ENCODE measurements at regions not wholly inside any gene's neighbourhood (a gene's known extent, or its start where the extent isn't known, plus 50 kb on each side); places are given as distances from the start of the nearest gene placed in this dataset.
"Not testable (repeated sequence)": the region's sequence is repeated elsewhere in the genome, so short reads cannot be mapped to it uniquely, and the experiment has no call there.

DNA sequence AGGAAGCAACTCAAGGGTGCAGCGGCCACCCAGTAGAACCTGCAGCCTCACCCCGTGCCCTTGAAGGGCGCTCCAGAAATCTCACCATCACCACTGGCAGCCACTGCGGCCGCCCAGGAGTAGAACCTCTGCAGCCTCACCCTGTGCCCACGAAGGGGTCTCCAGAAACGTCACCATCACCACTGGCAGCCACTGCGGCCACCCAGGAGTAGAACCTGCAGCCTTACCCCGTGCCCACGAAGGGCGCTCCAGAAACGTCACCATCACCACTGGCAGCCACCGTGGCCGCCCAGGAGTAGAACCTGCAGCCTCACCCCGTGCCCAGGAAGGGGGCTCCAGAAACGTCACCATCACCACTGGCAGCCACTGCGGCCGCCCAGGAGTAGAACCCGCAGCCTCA lies 336.0 kb downstream of the TEX29 start:
- DNase-seq: no peak

DNA sequence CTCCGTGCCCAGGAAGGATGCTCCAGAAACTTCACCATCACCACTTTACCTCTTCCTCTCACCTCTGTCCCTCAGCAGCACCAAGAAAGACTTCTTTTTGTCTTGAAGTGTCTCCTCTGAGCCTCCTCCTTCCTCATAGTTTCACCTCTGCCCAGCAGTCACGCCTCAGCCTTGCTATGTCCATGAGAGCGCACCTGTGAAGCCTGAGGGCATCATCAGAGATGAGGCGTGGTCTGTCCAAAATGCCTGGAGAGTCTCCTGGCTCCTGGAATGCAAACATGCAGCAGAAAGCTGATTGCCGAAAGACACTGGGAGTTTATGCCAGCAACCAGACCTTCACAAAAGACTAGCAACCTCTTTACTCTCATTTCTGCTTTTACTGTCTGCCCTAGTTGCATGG lies 336.6 kb downstream of the TEX29 start:
- no peak for DNase-seq

DNA sequence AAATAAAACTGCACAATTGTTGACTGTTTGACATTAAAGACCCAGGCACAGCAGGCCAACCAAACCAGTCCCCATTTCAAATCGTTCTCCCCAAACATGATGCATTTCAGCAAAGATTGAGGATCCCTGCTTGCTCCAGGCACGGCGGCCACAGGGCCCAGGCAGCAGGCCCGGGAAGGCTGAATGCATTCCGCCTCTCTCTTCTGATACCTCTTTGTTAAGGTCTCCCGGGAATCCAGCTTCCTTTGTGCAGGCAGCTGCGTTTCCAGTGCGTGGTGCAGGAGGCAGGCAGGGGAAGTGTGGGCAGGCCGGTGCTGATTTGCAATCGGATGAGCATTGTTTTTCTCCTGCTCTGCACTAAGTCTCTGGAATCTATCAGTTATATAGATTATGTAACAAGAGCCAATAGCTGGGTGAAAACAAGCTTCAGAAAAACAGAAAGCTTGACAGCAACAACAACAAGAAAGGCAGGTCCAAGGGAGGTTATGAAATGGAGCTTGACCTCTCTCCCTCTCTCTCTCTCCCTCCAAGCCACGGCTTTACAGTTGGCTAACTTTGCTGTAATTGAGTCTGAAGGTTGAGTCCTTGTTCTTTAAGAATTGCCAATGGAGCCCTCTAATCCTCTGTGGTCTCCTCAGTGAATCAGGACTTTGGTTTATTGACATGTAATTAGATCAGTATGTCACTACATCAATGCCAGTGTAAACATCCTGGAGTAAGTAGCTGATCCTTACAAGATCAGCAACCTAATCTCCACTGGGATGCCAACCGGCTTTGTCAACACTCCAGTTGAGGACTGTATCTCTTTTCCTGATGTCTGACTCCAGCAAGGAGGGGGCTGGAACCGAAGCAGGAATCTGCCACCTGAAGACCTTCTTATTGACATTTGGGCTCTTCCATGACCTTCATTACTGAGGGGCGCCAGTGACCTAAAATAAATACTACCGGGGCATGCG lies 338.0 kb downstream of the TEX29 start:
- no peak for DNase-seq

DNA sequence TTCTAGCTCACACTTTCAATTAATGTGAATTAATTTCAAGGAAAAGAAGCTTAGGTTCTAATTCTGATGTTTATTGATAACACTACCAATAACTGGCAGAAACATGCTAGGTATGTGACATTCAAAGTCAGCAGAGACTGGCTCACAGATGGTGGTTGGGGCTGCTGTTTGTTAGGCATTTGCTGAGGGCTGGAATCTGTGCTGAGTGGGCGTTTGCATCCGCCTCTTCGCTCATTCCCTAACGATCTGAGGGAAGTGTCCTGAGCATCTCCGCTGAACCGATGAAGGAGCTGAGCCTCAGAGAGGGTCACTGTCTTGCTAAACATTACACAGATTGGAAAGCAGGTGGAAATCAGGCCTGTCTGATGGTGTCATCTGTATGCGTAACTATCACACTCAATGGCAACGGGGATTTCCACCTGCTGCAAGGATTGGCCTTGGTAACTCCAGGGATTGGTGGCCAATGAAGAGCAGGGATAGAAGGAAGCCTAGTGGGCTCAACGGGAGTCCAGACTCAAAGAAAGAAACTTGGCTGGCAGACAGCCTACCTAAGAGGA lies 338.9 kb downstream of the TEX29 start:
- no peak for DNase-seq

DNA sequence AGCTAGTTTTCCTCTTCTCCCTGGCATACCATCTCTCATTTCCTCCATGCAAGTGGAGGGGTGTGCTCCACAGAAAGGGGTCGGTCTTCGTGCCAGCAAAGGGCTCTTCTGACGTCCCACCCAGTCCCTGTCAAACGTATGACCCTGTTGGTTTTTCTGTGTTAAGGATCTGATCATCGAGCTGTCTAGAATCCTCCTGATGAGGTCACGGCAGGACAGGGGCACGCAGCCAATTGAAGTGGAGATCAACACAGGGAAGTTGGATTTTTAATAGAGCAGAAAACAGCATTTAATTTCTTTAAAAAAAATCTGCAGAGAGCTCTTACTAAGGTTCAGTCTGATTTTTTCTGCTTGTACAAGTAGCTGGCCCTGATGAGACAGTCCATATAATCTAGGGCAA lies 339.4 kb downstream of the TEX29 start:
- DNase-seq: no peak

DNA sequence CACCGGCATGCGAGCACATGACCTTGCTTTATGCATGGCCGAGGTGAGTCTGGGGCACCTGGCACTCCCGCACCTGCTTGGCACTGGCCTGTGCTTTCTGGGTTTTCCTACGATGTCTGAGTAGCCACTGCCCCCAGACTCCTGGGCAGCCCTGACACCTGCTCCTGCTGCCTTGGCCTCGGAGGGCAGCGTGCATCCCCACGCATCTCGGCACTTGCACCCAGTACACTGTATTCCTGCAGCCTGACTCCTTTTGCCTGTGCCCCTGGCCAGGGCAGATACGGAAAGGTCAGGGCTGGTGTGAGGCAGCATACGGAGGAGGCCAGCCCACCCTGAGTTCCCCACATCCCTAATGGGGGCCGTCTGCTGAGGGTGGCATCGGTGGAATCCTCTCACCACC lies 340.6 kb downstream of the TEX29 start:
- DNase-seq: no peak

DNA sequence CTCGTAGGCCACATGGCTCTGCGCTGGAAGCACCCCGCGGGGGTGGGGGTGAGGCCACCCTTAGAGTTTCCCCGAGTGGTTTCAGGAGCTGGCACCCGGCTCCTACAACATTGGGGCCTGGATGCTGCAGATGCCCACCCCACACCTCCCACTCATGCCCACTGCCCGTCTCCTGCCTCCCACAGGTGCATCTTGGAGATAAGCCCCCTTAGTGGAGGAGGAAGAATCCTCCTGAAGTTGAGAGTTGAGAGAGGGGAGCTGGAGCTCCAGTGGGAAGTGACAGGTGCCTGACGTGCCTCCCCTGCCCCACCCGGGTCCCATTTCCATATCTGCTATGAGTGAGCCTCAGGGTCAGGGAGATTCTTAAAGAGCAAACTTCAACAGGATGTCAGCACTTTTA lies 341.3 kb downstream of the TEX29 start:
- no peak for DNase-seq

DNA sequence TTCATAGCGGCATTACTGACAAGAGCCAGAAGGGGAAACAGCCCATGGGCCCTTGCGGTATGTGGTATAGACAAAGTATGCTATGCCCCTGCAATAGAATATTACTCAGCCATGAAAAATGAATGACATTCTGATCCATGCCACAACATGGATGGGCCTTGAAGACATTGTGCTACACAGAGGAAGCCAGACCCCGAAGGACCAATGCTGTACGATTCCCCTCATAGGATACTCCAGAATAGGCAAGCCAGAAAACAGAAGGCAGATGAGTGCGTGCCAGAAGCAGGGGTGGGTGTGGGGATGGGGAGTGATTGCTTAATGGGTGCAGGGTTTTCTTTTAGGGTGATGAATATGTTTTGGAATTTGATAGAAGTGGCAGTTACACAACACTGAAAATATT lies 342.0 kb downstream of the TEX29 start:
- DNase-seq: no peak

DNA sequence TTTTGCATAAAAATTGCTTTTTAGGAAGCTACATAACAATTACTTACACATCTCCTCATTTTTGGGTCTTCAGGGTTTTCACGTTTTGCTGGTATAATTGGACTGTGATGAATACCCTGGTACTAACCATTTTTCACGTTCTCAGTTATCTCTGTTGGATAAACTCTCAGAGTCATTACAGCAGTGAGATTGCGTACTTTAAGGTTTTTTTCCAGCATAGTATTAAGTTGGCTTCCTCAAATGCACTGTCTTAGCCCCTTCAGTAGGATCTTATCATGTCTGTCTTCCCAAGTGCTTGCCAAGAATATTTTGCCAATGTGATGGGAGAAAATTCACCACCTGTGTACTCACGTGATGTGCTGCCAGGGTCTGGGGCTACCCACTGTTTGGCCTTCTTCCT lies 342.5 kb downstream of the TEX29 start:
- DNase-seq: no peak

DNA sequence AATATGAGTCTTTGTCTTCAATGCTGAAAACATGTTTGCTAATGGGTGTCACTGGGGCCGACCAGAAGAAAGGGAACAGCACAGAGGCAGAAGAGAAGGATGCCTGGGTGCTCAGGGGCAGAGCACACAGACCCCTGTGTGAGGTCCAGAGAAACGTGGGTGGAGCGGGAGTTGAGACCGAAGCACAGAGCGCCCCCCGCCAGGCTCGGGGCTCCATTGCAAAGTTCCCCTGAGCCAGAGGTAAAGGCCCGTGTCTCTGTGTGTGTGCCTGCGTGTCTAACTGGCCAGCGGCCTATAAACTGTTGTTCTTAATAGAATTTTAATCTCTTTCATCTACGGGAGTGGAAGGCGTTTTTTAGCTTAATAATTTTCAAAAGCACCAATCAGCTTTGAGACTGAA lies 343.1 kb downstream of the TEX29 start:
- DNase-seq: no peak

DNA sequence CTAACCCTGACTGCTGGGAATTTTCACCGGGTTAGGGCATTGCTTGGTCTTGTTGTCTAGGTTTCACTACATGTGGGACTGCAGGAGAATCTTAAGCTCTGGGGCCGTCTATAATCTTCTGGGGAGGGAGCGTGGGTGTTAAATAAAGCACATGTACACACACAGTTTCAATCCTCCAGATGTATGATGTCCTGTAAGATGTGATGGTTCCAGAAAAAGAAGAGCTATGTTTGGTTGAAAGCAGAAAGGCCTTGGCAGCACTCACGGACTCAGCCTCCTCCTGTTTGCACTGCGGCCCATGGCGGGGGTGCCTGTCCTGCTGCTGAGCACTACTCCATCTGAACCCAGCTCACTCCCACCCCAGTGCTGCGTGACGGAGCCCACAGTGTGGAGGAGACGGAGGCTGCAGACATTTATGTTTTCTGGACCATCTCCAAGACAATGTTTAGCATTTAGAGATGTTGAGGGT lies 343.5 kb downstream of the TEX29 start:
- DNase-seq: no peak

DNA sequence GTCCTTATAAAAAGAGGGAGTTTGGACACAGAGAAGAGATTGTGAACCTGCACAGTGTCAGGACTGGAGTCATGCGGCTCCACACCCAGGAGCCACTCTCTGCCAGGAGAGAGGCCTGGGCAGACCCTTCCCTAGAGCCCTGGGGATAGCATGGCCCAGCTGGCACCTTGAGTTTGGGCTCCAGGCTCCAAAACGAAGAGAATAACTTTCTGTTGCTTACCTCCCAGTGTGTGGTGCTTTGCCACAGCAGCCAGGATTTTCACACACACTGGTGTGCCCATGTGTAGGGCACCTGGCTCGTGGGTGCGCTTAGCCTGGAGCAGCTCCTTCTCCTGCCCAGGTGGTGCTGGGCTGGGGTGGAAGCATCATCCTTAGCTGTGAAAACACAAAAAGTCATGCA lies 344.3 kb downstream of the TEX29 start:
- no peak for DNase-seq

DNA sequence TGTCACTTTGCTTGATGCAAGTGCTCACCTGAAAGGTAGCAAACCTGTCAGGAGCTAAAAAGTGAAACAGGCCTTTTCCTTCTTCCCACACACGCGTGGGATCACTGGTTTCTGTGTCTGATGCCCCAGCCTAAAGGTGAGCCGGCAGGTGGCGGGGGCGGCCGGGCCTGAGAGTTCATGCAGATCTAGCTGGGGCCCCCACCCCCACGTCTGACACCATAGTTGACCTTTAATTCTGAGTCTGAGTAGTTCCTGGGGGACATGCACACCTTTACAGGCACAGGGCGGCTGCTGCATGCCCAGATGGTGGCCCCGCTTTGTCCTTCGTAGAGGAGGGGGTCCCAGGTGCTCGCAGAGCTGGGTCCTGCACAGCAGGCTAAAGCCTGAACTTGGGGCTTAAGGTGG lies 345.3 kb downstream of the TEX29 start:
- DNase-seq: no peak

DNA sequence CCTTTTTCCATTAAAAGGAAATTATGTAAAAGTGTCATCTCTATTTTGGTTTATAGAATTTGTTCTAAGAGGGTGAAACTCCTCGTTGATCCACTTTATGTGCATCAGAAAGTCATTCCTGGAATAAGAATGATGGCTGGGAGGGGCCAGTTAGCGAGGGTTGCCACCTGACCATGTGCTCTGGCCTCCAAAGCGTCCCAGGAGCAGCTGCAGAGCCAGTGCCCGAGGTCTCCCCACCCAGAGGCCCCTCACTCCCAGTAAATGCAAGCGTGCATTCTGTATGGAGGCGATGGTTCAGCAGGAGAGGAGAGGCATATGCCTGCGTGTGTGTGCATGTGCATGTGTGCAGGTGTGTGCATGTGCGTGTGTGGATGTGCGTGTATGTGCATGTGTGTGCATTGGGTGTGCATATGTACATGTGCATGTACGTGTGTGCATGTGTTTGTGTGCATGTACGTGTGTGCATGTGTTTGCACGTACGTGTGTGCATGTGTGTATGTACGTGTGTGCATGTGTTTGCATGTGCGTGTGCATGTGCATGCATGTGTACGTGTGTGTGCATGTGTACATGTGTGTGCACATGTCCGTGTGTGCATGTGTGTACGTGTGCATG lies 345.8 kb downstream of the TEX29 start:
- DNase-seq: no peak

DNA sequence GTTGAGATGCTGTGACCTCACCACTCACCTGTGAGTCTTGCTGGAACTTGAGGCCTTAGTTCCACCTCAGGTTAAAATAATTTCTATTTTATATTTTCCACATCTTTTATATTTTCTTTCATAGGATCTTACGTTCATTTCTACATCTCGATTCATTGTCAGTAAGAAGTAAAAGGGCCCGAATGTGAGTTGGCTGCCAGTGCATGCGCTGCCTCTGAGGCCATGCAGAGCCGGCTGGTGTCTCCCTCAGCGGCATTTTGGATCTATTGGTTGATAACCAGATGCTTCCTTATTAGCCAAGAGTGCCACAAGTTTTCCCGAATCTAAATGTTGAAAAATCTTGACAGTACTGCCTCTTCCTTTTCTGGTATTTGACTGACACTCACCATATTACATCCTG lies 347.3 kb downstream of the TEX29 start:
- DNase-seq: no peak

DNA sequence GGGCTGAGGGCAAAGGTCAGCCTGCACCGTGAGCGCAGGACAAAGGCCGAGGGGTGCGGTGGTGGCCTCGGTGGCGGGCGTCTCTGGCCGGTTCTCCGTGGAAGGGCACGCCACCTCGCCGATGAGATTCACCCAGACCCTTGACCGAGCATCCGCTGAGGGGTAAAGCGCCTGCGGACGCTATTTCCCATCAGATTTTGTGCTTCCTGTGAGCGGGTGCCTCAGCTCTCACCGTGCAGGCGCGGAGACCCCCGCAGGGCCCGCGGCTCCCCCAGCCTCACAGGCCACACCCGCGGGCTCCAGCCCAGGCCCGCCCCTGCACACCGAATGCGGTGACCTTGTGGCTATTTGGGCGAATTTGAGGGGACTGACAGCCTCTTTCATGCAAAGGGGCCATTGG lies 348.0 kb downstream of the TEX29 start:
- DNase-seq: no peak

DNA sequence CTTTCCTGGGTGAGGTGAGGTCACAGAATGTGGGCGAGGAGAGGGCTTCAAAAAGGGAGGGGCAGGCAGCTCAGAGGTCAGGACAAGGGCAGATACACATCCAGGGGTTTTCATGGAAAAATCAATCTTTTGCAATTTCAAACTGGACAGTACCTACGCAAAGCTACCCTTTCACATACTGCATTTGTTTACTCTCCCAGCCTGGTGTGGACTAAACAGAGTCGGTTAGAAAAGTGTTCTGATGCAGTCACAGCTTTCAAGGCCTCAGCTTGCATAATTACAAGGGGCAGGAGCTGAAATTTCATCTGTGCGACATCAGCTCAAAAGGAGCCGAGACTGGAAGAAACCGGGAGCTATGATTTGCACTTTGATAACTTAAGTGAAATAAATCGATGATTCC lies 351.8 kb downstream of the TEX29 start:
- DNase-seq: not testable (repeated sequence)

DNA sequence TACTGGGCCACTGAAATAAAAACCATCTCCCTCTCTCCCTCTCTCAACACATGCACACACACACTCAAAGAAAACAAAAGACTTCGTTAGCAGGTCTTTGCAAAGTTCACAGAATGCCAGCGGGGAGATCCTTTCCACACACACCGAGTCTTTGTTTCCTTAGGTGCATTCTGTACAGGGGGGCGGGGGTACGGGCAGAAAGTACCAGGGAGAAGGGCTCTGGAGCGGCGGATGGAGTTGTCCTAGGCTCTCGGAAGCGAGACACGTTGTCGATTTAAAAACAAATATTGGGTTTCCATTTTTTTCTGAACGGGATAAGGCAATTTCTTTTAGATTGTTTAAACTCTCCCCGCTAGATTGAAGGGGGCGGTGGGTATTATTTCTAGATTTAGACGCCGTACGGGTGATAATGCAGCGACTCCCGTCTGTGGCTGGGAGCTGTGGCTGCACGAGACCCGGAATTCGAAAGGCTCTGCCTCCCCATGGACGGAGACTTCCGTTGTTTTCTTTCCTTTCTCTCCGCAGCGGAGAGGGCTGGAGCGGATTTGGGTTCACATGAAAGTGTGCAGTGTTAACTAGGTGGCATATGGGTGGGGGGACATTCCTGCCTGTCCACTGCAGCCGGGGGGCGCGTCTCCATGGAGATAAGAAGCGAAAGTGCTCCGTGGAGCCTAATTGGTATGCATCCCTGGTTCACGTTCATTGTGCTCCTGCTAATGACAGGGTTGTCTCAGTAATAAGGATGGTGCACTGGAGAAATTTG lies 357.9 kb downstream of the TEX29 start:
- DNase-seq: not testable (repeated sequence)

DNA sequence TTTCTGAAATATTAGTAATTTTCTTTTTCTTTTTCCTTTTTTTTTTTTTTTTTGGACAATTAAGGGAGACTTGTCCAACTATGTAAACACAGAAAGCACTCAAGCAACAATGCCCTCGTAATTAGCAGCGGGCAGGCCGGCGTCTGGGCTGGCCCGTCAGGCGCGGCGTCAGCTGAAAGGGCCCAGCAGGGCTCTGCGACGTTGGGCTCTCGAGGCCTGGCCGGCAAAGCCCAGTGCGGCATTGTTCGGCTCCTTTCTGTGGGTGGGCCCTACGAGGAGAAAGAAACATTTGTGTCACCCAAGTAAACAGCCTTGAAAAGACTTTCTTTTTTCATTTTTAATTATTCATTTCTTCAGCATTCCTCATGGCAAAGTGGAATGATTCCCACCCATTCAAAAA lies 359.2 kb downstream of the TEX29 start:
- not testable (repeated sequence) for DNase-seq

DNA sequence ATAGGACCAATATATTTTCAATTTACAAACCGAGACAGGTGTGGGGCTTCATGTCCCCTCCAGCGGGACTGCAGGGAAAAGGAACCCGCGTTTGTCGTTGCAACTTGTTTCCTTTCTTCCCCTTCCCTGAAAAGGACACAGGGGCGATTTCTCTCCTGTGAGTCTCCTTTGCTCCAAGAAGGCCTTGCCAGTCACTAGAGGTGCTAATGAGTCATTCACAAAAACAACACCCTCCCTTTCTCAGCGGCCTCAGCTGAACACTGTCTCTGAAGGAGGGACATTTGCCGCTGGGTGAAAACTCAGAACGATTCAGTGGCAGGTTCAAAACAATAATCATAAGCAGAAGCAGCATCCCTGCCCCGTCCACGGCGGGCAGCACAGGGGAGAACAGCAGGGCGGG lies 359.7 kb downstream of the TEX29 start:
- DNase-seq: not testable (repeated sequence)

DNA sequence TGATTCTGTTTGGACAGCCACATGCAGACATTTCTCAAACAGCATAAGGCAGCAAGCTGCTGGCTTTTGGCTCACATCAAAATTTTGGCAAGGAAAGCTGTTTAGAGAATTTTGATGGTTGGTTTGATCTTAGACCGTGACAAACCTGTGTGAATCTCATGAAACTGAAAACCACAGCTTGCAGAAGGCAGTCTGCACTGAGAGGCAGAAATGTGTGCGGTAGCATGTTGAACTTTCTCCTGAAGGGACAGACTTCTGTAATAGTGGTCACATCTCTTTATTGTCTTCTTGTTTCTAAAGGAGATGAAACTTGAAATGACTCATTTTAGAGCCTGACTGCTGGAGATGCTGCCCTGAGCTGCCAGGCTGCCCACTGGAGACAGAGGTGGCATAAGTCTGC lies 371.6 kb downstream of the TEX29 start:
- not testable (repeated sequence) for DNase-seq

DNA sequence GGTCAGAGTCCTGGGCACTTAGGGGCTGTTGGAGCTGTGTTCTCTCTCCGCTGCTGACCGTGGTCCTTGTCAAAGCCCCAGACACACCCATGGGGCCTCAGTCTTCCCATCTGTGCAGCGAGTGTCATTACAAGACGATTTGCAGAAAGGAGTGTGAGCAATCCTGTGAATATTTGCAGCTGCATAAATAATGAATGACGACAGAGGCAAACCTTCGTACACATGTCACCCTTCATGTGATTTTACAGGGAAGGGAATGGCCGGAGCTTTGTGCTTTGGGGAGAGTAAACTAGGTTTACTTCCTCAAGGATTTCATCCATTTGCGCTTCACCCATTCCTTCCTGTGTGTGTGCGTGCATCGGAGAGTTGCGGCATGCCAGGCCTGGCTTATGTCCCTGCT lies 370.8 kb upstream of the SOX1 start:
- DNase-seq: not testable (repeated sequence)

DNA sequence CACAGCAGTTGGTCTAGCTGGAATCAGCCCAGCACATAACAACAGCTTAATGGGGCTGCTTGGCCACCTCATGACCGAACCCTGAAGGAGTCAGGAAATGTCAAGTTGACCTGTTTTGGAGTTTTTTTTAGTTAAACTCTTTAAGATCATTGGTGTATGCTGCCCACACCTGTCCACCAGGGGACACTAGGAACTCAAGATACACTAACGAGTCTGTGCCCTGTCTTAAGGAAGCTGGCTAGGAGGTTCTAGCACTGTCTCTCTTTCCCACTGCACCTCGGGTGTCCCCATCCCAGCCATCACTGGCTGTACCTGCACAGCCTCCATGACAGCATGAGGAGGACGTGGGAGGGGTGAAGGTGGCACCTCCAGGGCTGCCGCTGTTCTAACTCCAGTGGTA lies 364.9 kb upstream of the SOX1 start:
- DNase-seq: not testable (repeated sequence)
